GM21529 (cell line): ENCODE measurements at regions not wholly inside any gene's neighbourhood (a gene's known extent, or its start where the extent isn't known, plus 50 kb on each side); places are given as distances from the start of the nearest gene placed in this dataset.
"Not testable (repeated sequence)": the region's sequence is repeated elsewhere in the genome, so short reads cannot be mapped to it uniquely, and the experiment has no call there.

Experiments used
- ATAC-seq: cut with Tn5 transposase; IDR thresholded peaks from one replicate; pipeline ENCODE4 v1.9.1; 2021; ENCODE audit not compliant: unreplicated experiment

- no peak for ATAC-seq
Observed at GRCh38 chr3:164302622-164303021, 775.7 kb downstream of the SI start.

DNA sequence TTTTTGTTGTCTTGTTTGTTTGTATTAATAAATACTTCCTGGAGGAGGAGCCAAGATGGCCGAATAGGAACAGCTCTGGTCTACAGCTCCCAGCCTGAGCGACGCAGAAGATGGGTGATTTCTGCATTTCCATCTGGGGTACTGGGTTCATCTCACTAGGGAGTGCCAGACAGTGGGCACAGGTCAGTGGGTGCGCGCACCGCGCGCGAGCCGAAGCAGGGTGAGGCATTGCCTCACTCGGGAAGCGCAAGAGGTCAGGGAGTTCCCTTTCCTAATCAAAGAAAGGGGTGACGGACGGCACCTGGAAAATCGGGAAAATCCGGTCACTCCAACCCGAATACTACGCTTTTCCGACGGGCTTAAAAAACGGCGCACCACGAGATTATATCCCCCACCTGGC, 786.8 kb downstream of the SI start:
- ATAC-seq = not testable (repeated sequence)

- no peak for ATAC-seq
Observed at GRCh38 chr3:164278550-164278949, 799.7 kb downstream of the SI start.

DNA sequence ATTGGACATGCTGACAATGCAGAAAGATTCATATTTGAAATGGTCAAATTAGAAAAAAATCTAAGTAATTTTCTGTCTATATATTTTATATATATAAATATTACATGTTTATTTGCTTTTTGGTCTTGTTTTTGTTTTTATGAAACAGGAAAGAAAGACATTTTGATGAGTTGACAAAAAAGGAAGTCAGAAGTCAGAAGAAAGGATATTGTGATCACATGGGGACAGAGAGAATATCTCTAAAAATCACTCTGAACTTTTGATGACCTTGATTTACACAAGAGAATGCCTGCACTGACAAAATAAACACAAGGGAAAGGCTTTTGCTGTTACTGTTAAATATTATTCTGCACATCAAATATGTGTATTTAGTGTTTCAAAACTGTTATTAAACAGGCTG, 811.2 kb downstream of the SI start:
- ATAC-seq = no peak

GRCh38 chr3:164250923-164251322, 827.4 kb downstream of the SI start:
- ATAC-seq = no peak

- no peak for ATAC-seq
Observed at GRCh38 chr3:164236851-164237250, 841.4 kb downstream of the SI start.

GRCh38 chr3:164235289-164236028, 842.8 kb downstream of the SI start:
- ATAC-seq = no peak

DNA sequence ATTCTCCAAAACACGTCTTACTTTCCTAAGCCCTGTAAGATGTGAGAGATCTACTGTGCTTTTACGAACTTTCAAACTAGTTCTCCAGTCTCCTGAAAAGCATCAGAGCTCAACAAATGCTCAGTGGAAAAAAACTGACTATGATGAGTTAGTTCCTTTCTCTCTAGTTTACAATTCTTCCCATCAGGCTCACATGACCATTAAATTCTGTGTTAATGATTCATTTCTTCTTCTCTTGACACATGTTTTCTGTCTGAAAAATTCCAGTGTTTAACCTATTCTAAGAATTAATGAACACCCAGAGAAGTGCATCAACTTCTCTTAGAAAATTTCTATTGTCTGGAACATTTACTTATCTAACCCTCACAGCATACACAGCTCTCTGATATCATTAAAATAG, 844.3 kb downstream of the SI start:
- no peak for ATAC-seq

DNA sequence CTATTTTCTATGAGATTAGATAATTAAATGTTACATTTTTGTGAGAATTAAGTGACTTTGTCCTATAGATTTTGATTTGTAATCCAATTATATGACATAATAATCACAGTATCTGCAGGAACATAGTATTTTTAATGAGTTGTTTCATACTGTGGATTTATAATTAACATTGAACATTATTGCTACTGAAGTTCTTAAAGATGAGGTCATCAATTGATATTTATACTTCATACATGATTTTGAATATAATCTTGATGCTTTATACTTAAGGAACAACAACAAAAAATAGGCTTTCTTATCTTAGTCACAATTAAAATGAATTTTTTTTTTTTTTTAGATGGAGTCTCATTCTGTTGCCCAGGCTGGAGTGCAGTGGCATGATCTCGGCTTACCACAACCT, 846.6 kb downstream of the SI start:
- ATAC-seq = no peak

DNA sequence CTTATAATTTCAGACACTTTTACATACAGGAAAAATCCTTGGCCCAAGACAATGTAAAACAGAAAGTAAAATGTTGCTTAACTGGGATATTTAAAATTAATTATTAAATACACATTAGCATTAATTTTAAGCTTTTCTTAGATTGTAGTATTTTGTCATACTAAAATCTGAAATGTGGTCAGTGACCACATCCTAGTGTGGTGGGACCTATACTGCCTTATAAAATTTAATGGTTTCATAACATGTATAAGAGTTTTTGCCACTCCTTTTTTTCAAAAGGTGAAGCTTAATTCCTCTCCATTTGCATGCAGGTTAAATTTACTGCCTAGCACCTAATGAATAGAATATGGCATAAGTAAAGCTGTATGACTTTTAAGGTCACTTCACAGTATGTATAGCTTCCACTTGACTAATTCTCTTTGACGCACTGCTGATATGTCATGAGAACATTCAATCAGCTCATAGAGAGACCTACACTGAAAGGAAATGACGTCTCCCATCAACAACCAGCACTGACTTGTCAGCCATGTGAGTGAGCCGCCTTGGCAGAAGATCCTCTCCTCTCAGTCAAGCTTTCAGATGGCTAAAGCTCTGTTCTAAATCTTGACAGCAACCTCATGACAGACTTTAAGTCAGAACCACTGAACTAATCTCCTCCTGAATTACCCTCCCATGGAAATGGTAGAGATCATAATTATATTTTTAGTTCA, 847.8 kb downstream of the SI start:
- no peak for ATAC-seq

DNA sequence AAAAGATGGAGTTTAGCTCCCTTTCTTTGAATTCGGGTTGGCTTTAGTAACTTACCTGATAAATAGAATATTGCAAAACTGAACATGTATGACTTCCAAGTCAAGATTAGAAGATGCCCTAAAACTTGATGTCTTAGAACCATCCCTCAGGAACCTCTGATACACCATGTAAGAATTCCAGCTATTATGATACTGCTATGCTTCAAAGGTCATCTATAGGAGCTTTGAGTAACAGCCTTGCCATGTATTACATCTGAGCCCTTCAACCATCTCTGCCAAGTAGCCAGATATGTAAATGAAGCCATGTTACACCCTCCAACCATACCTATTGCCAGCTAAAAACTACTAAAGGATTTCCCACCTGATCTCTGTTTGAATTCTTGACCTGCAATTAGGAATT, 854.2 kb downstream of the SI start:
- ATAC-seq = no peak

DNA sequence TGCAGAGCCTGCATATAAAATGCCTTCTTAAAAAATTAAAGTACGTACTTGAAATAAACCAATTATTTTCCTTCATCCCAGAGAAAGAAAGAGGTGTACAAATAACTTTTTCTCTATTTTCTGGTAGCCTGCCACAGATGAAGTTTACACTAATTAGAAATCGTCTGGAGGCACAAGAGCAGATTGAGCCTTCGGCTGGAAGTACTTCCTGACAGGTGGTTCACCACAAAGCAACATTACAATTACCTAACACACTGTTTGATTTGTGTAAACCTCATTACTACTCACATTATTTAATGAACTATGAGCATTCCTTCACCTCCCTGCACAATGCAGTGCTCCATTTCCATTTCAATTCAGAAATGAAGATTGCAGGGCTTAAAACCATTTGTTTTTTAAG, 856.1 kb downstream of the SI start:
- no peak for ATAC-seq

- no peak for ATAC-seq
Observed at GRCh38 chr3:164221297-164221696, 857.0 kb downstream of the SI start.

DNA sequence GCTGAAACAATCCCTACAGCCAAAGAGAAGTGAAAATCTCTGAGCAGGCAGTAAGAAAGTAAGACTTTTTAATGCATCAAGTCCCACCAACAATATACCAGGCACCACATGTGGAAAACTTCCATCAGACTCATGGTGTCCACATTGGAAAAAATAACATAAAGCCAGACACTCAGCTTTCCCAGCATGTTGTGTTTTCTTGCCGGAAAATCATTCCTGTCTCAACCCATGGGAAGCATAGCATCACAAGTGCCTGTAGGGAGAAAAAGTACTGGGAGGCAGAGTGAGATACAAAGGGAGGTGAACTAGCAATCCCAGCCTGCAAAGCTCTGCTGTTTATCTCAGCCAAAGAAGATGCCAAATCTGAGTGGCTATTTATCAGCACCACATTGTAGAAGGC, 868.9 kb downstream of the SI start:
- ATAC-seq = no peak

- no peak for ATAC-seq
Observed at GRCh38 chr3:164208821-164209220, 869.5 kb downstream of the SI start.

DNA sequence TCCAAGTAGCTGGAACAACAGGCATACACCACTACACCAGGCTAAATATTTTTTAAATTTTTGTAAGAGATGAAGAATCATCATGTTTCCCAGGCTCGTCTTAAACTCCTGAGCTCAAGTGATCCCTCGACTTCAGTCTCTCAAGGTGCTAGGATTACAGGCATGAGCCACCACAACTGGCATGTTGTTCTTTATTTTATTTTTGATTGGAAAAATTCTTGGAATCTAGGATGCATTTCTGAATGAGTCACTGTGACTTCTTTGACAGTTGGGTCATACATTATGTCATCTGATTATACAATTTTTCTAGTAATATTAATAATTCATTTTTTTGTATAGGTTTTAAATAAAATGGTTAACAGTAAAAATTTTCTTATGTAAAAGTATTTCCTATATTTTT, 870.2 kb downstream of the SI start:
- no peak for ATAC-seq

DNA sequence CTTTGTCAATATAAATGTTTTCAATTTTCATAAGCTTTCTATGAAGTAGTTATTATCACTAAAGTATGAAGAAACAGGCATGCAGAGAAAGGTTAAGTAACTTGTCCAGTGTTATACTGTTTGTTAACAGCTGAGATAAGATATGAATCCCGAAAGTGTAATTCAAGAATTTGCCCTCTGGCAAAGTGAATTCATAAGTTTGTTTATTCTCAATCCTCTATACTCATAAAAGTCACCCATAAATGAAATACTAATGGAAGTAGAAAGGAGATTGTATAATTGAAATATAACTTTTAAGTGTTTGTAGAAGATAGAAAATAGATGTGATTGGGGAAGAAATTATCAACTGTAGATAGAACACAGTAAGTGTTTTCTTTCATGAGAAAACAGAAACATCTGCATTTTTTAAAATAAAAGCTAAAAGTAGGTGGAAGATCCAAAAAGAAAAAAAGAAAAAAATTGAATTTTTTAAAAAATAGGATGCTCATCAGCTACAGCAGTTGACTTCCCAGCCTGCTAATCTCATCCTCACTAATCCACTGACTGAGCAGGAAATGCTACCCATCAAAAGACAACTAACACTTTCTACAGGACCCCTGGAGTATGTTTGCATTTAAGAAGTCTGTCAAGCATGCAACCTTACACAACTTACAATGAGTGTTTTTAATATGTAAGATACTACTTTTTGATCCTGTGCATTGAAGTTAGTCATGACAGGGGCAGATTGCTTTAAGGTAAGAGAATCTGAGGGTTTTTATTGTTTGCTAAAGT, 878.1 kb downstream of the SI start:
- ATAC-seq = no peak

DNA sequence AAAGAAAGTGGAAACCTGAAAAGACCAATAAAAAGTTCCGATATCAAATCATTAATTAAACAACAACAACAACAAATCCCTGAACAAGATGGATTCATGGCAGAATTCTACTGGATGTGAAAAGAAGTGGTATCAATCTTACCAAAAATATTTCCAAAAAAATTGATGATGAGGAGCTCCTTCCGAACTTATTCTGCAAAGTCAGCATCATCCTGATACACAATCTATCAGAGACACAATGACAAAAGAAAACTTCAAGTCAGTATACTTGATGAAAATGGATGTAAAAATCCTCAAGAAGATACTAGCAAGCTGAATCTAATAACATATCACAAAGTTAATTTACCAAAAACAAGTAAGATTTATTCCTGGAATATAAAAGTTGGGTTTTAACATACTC, 881.8 kb downstream of the SI start:
- no peak for ATAC-seq

- no peak for ATAC-seq
Observed at GRCh38 chr3:164194842-164195241, 883.5 kb downstream of the SI start.

DNA sequence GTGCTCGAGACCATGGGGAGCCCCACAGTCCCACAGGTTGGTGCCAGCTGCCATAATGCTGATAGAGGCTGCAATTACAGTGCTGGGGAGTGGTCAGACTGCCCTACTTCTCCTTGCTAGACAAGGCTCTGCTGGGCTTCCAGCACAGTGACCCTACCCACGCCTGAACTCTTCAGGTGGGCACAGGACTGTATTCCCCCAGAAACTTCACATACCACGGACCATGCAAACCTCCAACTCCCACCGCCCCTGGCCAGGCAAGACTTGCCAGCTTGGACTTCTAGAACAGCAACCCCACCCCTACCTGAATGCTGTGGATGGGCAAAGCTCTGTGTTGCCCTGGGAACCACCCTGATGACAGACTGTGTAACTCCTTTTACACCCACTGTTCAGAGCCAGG, 885.3 kb downstream of the SI start:
- ATAC-seq = no peak

- no peak for ATAC-seq
Observed at GRCh38 chr3:164190566-164190965, 887.7 kb downstream of the SI start.

- no peak for ATAC-seq
Observed at GRCh38 chr3:164186095-164186494, 892.2 kb downstream of the SI start.
